GM21825 (cell line): ENCODE measurements at regions not wholly inside any gene's neighbourhood (a gene's known extent, or its start where the extent isn't known, plus 50 kb on each side); places are given as distances from the start of the nearest gene placed in this dataset.
"Not testable (repeated sequence)": the region's sequence is repeated elsewhere in the genome, so short reads cannot be mapped to it uniquely, and the experiment has no call there.

Source experiments
- ATAC-seq: cut with Tn5 transposase; IDR thresholded peaks from one replicate; pipeline ENCODE4 v1.9.1; 2021; ENCODE audit warnings: mild to moderate bottlenecking, moderate library complexity; ENCODE audit not compliant: unreplicated experiment

DNA sequence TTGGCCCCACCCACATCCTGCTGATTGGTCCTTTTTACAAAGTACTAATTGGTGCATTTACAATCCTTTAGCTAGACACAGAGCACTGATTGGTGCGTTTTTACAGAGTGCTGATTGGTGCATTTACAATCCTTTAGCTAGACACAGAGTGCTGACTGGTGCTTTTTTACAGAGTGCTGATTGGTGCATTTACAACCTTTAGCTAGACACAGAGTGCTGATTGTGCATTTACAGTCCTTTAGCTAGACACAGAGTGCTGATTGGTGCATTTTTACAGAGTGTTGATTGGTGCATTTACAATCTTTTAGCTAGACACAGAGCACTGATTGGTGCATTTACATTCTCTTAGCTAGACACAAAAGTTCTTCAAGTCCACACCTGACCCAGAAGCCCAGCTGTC, 144.2 kb upstream of the XIRP2 start:
- not testable (repeated sequence) for ATAC-seq

DNA sequence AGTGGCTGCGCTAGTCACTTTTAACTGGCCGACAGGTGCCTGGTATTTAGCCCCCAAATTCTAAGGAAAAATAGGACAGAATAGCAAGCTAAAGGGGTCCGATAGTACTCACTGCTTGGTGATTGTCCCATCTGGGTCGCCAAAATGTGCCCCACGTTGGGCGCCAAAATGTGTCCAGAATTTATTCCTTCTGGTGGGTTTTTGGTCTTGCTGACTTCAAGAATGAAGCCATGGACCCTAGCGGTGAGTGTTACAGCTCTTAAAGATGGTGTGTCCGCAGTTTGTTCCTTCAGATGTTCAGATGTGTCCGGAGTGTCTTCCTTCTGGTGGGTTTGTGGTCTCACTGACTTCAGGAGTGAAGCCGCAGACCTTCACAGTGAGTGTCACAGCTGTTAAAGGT, 144.8 kb upstream of the XIRP2 start:
- ATAC-seq: not testable (repeated sequence)

DNA sequence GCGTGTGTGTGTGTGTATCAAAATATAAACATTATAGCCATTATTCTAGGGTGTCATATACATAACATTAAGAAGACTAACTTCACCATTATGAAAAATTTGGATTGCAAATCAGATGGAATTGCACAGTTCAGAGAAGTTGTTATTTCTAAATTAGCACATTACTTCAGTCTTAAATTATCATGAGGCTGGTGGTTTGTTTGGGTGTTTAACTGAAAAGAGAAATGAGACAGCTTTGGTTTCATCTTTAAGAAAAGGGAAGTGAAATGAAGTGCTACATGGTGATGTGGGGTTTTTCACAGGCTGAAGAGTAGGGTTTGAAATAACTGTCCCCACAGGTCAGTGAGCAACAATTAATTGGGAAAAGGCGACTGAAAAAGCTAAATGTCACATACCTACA, 161.2 kb upstream of the XIRP2 start:
- peak; percentile 99 for ATAC-seq

DNA sequence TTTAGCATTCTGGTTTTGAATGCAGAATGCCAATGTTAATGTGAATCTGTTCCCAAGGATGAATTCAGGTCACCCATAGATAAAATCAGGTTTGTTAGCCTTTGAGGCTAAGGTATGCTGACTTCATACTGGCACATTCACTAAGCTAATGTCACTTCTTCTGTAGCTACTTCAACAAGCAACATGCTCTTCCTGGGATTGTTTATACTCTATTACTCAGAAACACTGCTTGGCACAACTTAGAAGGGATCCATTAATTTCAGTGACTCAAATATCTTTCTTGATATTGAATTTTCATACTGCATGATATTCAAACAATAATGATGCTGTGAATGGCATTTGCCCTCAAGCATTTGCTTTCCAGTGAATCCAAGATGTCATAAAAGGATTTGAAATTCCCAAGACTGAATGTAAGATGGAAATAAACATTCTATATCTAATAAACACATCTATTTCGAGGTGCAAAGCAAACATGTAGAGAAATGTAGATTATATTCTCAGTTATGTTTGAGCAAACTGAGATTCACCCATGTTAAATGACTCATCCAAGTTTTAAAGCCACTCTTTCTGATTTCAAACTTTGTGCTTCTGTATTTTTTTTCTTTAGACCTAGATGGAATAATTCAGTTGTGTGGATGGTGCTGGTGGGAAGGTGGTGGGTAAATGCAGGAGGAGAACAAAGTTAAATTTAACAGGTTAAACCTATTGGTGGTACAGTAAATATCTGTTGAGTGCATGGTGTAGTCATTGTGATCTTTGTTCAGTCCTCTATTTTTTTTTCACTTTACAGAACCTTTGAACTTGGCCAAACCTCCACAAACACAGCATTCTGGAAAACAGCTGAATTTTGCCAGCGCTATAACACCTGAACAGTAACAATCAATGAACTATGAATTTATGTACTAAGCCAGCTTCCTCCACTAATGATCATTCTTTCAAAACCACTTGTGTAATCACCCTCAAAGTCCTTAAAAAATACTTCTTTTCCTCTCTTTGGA, 162.1 kb upstream of the XIRP2 start:
- ATAC-seq: peak; percentile 3

DNA sequence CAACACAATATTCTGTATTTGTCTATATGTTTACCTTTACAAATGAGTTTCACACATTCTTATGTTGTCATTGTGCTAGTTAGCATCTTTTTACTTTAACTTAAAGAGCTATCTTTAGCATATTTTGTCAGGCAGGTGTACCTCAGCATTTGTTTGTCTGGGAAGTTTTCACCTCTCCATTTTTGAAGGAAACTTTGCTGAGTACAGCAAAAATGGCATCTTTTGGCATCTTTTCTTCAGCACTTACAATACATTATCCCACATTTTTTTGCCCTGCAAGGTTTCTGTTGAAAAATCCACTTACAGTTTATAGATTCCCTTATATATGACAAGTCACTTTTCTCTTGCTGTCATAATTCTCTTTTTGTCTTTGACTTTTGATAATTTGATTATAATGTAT, 171.3 kb upstream of the XIRP2 start:
- no peak for ATAC-seq

DNA sequence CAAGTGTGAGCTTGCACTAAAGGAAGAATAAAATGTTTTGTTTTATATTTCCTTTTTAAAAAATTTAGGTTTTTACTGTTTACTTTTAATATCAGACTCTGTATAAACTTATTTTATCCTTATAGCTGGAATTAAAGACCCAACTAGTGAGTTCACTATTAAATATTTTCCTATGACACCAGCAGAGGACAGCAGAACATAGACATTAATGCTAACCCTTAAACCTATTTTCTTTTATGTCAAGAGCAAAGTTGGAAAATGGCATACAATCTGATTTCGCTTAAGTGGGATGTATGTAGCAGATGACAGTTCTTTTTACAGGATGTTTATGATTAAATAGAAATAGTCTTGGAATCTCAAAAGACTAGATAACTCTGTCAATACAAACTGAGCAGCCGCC, 188.2 kb upstream of the XIRP2 start:
- no peak for ATAC-seq

DNA sequence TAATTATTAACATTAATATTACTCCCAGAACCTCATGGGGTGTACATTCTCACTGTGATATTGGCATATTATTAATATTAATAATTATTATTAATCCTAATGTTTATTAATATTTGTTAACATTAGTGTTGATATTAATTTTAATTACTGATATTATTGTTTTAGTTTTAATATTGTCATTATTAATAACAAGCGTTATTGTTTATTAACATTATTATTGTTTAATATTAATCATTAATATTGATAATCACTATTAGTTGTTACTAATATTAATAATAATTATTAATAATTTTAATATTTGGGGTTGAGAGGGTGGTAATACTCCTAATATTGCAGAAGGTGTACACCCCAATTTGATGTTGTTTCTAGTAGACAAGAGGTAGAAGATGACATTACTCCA, 193.1 kb upstream of the XIRP2 start:
- ATAC-seq: no peak

DNA sequence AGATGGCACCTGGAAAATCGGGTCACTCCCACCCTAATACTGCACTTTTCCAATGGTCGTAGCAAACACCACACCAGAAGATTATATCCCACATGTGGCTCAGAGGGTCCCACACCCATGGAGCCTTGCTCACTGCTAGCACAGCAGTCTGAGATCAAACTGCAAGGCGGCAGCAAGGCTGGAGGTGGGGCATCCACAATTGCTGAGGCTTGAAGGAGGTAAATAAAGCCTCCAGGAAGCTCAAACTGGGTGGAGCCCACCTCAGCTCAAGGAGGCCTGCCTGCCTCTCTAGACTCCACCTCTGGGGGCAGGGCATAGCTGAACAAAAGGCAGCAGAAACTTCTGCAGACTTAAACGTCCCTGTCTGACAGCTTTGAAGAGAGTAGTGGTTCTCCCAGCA, 192.0 kb upstream of the SCN7A start:
- ATAC-seq: not testable (repeated sequence)

DNA sequence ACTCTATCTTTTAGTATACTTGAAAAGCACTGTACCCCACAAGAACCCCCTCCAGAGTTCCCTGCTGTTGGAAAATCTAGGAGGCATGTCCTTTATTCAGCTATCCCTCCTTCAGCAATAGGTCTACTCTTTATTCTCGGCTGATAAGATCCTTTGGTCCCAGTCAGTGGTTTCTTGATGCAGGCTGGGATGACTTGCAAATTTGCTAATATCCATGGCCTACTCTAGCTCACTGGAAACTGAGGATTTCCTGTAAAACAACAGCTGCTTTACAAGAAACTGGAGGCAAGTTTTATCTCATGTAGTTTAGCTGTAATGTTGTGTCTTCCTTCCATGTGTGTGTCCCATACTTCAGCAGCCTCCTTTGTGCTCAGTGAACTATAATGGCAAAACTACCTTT, 183.9 kb upstream of the SCN7A start:
- no peak for ATAC-seq

DNA sequence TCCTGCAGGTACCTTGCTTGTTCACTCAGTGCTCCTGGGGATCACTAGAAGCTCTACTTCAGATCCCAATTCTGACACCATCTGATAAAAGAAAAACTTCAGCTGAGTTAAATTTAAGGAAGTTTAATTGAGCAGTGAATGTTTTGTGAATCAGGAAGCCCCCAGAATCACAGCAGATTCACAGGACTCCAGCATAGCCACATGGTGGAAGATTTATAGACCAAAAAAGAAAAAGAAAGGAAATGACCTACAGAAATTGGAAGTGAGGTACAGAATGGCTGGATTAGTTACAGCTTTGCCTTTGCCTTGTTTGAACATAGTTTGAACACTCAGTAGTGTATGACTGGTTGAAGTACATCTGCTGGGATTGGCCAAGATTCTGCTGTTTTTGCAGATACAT, 182.7 kb upstream of the SCN7A start:
- no peak for ATAC-seq

DNA sequence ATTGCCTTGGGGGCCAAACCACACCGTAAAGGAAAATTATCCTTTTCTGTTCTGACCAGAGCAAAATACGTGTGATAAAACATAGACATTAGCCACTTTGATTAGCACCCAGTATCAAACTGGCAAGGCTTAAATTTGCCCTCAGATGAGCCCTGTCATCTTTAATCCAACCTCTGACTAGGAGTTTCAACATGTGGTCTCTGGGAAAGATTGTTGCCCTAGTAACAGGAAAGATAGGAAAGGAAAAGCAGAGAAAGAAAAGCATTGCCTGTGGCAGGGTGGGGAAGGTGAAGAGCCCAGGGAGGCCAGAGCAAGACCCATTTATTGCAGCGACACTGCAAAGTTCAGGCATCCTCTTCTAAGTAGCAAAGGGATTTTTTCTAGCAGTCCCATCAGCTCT, 181.5 kb upstream of the SCN7A start:
- no peak for ATAC-seq

DNA sequence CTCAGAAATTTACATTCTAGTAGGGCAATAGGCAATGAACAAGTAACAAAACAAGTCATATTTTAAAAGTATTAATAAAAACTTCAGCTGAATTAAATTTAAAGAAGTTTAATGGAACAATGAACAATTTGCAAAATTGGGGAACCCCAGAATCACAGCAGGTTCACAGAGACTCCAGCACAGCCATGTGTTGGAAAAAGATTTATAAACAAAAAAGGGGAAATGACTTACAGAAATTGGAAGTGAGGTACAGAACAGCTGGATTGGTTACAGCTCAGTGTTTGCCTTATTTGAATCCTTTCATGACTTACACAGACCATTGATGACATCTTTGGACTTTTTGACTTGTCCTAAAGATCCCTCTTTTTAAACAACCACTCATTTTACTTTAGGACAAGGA, 179.9 kb upstream of the SCN7A start:
- no peak for ATAC-seq

DNA sequence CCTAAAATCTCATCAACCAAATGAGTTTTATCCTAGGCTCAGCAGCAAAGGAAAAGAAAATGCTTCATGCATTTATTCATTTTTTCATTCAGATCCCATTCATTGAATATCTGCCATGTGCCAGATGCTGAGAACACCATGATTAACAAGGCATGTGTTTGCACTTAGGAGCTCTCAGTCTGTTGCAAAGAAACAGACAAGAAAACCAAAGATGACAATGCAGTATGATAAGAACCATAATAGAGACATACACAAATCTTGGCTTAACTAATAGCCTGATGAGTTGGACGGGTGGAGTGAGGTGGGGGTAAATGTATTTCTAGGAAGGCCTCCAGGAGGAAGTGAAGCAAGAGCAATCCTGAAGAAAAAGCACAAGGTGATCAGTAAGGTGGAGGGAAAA, 177.8 kb upstream of the SCN7A start:
- ATAC-seq: no peak

DNA sequence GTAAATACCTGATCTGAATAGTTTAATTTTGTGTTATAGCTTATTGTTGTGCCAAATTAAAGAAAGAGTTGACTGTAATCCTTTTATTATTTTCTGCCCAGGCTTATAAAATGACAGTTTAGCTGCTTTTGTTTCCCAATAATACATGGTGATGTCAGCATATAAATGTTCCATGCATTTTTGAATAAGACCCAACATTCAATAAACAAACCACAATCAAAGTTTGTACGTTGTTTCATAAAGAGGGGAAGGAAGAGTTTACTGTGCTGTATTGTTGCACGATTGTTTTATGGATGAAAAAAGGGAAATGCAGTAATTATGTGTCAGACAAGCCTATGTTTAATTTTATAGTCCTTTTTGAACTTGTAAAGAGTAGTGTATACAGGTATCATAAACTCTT, 177.2 kb upstream of the SCN7A start:
- no peak for ATAC-seq

DNA sequence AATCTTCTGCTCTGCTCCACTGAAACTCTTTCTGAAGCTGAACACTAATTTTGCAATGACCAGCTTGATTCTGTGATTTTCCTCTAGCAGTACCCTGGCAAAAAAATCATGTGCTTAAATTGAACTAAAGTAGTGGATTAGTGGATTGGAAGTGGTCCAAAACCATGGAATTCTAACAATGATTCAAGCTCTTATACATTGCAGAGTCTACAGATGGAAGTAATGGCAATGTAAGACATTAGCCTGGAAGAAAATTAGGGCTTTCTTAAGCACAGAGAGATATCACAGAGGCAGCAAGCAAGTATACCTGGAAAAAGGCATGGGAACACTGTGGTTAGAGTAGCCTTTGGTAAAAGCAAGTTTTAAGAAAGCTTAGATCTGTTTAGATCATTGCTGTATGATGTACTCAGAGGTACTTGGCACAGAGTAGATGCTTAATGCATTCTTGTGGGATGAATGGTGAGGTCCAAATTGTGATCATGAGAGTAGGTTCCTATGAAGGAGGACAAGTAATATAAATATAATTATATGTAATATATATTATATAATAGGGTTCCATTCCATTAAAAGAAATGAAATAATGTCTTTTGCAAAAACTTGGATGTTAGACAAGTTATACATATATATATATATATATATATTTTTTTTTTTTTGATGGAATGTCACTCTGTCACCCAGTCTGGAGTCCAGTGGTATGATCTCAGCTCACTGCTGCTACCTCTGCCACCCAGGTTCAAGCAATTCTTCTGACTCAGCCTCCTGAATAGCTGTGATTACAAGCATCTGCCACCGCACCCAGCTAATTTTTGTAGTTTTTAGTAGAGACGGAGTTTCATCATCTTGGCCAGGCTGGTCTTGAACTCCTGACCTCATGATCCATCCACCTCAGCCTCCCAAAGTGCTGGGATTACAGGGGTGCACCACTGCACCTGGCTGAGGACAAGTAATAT, 172.2 kb upstream of the SCN7A start:
- ATAC-seq: no peak

DNA sequence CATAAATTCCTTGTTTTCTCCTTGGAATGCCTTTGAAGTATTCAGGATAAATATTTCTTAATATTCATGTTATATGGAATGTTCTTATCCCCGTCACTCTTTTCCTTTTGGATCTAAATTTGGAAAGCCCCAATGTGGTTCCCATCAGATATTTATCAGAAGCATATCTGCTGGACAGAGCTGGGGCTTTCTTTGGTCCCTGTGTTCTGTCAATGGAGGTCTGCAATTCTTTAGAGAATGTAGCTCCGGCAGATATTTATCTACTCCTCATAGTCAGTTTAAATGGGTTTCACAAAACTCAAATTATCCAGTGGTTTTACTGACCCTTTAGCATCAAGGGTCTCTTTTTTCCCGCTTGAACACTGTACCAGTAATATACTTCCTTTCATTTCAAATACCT, 167.8 kb upstream of the SCN7A start:
- ATAC-seq: no peak

DNA sequence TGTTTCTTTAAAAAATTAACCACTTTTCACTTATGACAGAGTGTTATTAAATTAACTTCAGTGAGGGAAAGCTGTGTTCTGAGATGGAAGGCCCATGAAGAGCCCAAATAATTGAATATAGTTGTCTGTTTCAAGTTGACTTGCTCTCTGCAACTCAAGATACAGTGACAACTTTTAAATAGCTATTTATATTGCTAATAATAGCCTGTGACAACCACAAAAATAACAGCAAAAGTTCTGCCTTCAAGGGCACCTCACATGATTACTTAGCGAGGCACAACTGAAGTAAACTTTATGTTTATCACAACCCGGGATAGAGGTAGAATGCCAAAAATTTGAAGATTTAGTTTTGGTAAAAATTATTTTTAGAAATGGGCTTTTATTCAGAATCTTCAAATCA, 167.3 kb upstream of the SCN7A start:
- ATAC-seq: no peak

DNA sequence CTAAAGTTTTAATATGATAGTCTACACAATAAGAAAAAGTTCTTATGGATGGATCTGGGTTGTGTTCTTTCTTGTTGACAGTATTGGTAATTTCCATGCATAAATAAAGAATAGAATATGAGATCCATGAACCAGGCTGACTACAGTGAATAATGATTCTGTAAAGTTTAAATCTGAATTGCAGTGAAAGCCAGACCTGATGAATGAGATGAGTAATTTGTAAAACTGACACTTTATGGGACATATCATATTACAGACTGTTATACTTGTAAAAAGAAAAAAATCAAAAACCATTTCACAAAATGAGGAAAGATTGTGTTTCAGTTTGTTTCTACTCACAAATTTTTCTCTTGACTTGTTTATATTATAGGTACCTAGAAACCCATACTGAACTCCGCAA, 164.9 kb upstream of the SCN7A start:
- no peak for ATAC-seq

DNA sequence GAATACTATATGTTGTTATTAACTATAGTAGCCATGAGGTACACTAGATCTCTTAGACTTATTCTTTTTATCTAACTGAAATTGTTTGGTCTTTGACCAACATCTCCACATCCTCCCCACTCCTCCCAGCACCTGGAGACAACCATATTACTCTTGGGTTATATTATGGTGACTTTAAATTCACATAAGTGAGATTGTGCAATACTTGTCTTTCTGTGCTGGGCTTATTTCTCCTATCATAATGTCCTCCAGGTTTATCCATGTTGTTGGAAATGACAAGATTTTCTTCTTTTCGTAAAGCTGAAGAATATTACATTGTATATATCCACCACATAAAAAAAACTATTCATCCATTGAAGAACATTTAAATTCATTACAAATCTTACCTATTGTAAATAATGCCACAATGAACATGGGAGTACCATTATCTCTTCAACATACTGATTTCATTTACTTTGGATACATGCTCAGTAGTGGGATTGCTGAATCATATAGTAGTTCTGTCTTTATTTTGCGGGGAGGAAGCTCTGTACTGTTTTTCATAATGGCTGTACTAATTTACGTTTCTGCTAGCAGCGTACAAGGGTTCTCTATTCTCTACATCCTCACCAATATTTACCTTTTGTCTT, 159.2 kb upstream of the SCN7A start:
- no peak for ATAC-seq

DNA sequence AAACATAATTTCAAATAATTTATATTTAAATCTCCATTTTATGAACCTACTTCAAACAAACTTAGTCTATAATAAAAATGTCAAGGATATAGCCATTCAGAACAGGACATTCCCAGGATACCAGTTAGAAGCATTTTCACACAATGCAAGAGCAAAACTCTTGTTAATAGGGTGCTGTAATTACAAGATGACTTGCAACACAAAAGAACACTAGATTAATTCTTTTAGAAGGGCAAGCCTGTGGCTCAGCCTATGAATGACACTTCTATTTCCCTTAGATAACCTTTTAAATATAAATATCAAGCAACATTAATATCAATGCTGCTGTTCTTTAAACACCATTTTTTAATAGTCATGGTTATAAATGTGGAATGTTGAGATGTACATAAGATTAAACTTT, 157.9 kb upstream of the SCN7A start:
- no peak for ATAC-seq

DNA sequence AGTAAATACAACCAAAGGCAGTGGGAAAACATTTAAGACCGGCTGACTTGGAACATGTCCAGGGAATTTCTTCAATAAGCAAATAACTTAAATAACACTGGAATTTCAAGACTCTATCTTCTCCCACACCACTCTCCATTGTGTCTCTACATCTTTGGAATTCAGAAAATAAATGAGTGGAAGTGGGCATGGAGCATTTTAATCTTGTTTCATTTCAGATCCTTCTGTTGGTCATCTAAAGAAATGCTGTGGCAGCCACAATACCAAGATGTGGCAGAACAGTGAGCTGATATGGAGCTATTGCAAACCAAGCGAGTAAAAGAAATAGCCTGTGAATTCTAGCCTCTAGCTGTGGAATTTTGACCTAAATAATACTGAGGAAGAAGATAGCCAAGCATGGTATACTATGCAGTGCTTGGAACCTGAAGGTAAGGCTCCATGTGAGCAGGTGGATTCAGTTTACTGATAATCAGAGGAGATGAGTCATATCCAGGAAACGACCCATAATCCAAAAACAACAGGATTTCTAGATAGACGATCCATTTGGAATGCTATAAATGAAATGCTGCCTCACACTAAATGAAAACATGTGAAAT, 157.1 kb upstream of the SCN7A start:
- ATAC-seq: no peak
